HG02610 (cell line): ENCODE measurements at regions not wholly inside any gene's neighbourhood (a gene's known extent, or its start where the extent isn't known, plus 50 kb on each side); places are given as distances from the start of the nearest gene placed in this dataset.
"Not testable (repeated sequence)": the region's sequence is repeated elsewhere in the genome, so short reads cannot be mapped to it uniquely, and the experiment has no call there.

ENCODE experiments used
- ATAC-seq: cut with Tn5 transposase; IDR thresholded peaks from one replicate; pipeline ENCODE4 v1.9.1; 2021; ENCODE audit warnings: mild to moderate bottlenecking, moderate library complexity; ENCODE audit not compliant: unreplicated experiment

DNA sequence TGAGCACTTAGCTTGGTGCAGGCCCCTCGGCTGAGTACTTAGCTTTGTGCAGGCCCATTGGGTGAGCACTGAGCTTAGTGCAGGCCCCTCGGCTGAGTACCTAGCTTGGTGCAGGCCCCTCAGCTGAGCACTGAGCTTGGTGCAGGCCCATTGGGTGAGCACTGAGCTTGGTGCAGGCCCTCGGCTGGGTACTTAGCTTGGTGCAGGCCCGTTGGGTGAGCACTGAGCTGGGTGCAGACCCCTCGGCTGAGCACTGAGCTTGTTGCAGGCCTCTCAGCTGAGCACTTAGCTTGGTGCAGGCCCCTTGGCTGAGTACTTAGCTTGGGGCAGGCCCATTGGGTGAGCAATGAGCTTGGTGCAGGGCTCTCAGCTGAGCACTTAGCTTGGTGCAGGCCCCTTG is 387.1 kb downstream of the THBS2 start:
- ATAC-seq: no peak

DNA sequence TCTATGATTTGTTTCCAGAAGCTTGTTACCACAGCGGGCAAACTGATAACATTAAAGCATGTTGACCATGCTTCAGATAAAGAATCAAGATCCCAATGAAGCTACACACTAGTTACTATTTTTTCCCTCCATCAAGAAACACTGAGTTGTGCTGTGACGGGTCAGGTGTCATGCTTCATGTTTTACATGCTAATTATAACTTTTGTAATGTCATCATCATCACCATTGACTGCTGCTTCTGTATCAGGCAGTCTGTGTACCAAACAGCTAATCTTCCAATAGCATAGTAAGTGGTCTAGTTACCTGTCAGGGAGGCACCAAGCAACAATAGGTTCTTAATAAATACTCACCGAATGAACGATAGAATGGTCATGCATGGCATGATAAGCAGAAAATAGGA is 388.1 kb downstream of the THBS2 start:
- ATAC-seq: no peak

DNA sequence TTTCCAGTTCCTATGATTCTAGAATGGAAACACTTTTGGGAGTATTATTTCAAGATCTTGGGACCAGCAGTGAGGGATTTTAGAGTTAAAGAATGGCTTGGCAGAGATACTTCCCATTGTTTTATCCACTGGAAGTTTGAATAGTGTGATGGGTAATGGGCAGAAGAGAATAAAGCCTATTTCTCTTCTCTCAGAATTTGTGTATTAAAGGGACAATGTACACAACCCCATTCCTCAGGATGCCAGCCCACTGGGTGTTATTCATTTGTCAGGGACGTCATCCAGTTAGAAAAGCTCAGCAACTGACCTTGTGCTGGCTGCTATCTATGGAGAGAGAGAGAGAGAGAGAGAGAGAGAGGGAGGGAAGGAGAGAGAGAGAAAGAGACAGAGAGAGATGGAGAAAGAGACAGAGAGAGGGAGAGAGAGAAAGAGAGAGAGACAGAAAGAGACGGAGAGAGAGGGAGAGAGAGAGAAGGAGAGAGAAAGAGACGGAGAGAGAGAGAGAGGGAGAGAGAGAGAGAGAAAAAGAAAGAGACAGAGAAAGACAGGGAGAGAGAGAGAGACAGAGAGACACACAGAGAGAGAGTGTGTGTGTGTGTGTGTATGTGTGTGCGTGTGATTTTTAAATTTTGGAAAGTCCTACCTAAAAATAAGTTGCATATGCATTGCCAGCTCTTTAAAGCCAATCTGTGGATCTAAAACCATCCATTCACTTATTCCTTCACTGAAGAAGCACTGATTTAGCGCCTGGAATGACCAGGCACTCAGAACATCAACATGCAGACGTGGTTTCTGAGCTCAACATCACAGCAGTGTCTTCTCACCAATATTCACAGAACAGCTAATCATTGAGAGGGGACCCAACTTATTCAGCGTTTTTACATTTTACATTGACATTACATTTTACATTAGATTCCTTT is 388.8 kb downstream of the THBS2 start:
- ATAC-seq: no peak

DNA sequence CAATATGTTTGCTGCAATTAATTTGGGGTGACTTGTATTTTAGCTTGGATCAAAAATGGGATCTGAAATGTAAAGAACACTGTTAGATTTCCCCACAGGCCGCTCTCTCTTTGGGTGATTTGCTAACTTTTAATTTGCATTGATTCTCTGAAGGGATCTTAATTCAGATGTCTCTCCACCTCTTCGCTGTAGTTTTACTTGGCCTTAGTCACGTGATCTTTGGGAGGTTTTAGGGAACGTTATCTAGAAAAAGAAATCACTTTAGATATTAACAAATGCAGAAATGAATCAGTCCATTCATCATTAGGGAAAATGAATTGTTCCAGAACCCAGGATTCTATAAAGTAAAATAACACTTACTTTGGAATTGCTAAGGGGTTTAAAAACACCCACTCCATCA is 390.2 kb downstream of the THBS2 start:
- no peak for ATAC-seq

DNA sequence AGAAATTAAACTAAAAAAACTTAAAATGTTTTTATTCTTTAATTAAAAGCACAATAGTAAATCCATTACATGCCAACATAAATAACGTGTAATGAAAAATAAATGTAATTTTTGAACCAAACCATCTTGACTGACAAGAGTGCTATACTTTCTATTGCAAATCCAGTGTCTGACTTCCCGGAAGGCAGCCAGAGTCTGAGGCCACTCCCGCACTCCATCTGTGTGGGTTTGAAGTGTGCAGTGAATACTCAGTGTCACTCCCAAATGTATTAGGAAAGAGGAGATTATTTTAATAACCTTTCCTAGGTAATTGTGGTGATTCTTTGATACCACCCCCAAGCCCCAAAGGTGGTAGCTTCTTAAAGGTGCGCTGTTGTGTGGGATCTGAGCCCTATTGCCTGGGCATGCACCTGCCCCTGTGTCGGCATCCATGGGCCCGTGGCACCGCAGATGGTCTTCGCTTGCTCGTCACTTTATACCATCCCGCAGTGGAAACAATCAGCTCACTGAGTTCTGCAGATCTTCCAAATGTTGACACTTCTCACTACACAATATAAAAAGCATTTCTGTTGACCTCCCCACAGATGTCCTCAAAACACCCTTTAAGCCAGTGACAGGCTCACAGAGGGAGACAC is 391.2 kb downstream of the THBS2 start:
- no peak for ATAC-seq

DNA sequence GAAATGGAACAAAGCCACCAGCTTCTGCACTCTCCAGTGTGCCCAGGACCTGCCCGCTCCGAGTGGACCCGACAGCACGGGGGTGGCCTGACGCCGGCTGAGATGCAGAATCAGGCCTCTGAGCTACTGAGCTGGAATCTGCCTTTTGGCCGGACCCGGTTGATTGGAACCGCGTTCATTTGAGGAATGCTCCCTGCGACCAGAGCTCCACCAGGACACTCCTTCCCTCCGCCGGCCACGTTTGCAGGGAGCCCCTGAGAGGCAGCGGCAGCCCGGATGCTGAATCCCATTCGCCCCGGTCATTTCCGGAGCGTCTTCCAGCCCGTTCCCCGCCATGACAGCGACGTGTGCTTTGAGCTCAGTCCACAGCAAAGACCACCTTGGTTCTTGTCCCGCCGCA is 392.7 kb downstream of the THBS2 start:
- no peak for ATAC-seq

DNA sequence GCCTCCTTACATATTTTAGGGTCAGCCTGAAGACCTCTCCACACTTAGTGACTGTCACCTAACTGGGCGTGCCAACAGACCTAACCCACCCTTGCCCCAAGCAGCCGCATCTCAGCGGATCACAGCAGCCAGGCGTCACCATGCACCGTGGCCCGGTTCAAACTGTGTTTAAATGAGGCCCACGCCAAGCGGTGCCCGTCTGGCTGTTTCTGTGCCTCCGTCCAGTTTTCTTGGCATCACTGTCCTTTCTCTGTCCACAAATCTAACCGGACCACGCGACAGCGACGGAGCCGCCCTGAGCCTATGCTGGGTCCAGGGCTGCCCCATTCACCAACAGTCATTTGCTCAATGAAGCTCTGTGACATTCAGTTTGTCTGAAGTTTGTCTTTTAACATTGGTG is 393.3 kb downstream of the THBS2 start:
- ATAC-seq: no peak

DNA sequence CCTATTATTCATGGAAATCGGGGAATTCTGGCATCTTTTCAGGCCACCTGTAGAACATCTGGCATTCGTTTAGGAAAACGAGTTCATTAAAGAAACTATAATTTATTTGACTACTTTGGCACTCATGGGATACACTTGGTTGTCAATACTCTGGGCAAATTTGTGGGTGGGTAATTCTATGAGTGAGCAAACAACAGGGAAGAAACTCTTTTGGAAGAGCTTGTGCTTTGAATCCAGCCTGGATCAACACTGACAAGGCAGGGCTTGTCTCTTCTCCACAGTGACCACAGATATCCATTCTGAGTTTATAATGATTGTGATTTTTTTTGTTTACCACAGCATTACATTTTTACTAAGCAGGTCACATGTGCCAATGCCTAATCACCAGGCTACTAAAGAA is 394.7 kb downstream of the THBS2 start:
- ATAC-seq: no peak

DNA sequence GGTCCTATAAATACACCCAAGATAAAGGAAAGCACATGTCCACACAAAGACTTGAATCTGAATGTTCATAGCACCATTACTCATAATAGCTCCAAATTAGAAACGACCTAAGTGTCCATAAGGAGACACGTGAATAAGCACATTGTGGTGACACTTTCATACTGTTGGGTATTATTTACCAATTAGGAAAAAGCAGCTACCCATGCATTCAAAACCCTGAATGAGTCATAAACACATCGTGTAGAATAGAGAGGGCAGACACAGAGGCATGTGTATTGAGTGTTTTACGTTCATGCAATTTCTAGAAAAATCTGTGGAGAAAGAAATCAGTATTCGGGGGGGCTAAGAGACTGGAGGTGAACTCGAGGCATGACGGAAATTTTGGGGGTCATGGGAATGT is 396.7 kb downstream of the THBS2 start:
- ATAC-seq: no peak

DNA sequence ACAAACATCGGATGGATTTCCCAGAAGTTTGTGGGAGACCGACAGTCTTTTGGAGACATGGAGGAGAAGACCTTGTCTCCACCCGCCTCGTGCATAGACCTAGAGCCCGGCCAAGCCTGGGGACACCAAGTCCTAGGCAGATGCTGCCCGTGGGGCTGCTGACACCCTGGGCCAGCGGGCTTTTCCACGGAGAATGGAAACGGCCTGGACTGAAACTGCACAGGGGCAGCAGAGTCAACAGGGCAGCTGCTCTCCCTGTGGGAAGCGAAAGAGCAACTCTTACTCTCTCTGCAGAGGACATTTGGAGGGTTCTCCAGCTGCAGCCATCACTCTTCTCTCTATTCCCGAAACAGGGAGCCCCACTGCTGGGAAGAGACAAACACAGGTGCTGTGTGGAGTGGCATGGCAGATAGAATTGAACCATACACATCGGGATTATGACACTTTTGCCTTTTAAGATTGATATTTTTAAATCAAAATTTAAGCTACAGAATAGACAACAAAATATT is 401.2 kb downstream of the THBS2 start:
- no peak for ATAC-seq

DNA sequence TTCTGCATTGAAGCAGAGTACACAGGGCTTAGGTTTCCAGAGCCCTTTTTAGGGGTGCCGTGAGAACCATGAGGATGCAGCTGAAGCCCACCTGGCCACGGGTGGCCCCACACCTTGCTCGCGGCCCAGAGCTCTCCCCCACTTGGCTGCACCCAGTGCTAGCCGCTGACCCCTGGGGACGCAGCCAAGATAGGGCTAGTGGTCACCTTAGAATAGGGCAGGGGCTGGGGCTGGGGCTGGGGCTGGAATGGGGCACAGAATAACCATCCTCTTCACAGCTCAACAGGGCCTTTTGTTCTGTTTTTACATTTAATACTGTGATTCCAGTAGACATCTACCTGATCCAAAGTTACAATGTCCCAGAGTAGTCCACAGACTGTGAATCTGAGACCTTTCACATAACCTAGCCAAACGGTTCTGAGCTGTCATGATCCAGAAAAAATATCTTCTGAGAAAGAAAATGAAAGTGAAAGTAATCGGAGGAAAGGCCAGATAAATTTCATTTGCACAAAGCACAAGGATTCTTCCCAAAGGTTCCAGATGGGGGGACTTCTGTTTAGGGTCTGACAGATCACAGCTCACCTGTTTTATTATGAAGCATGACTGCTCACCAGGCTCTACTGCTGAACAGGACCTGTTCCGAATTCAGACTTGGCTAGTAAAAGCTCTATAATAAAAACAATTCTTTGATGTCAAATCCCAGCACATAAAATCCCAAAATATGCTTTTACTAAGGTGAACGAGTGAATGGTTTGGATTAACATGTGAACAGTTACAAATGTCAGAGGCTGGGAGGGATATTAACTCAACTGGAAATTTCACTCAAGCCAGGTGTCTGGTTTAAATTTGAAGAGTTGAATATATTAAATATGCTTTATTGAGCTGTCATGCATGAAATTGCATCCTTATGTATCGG is 401.9 kb downstream of the THBS2 start:
- no peak for ATAC-seq

DNA sequence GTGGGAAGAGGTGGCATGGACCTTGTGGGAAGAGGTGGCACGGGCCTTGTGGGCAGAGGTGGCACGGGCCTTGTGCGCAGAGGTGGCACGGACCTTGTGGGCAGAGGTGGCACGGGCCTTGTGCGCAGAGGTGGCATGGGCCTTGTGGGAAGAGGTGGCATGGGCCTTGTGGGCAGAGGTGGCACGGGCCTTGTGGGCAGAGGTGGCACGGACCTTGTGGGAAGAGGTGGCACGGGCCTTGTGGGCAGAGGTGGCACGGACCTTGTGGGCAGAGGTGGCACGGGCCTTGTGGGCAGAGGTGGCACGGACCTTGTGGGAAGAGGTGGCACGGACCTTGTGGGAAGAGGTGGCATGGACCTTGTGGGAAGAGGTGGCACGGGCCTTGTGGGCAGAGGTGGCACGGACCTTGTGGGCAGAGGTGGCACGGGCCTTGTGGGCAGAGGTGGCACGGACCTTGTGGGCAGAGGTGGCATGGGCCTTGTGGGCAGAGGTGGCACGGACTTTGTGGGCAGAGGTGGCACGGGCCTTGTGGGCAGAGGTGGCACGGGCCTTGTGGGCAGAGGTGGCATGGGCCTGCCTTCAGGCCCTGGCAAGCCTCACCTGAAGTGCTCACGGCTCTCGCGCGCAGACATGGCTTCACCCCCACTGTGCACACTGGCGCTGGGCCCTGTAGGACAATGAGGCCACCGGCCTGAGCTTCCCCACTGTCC is 403.5 kb downstream of the THBS2 start:
- ATAC-seq: not testable (repeated sequence)

DNA sequence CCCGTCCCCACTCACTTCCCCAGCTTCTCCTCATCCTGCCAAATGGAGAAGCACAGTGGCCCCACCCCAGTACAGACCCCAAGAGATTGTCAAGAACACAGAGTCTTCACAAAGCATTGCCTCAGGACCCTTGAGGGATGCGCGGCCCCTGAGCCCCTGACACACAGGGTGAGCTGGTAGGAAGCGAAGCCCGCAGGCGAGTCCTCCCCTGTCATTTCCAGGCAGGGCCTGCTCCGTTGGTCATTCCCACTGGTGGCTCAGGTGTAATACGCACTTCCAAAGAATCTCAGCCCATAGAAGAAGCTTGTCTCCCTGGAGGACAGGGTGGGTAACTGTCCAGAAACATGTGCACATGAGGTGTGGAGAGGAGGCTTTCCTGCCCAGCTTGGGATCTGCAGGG is 404.2 kb downstream of the THBS2 start:
- ATAC-seq: no peak

DNA sequence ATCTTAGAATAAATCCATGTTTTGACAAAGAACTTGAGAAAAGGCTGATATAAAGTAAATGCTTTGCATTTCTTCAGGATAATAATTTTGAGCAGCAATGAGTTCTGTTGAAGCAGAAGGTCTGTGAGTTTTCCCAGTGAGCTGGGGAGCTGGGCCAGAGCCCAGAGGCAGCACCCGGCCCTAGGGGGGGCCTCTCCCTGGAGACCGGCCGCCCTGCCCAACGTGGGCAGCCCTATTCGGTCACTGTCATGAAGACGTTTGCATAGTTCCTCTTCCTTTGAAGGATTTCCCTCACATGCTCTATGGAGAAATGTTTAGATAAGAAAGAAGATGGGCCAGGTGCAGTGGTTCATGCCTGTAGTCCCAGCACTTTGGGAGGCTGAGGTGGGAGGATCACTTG is 404.8 kb downstream of the THBS2 start:
- no peak for ATAC-seq

DNA sequence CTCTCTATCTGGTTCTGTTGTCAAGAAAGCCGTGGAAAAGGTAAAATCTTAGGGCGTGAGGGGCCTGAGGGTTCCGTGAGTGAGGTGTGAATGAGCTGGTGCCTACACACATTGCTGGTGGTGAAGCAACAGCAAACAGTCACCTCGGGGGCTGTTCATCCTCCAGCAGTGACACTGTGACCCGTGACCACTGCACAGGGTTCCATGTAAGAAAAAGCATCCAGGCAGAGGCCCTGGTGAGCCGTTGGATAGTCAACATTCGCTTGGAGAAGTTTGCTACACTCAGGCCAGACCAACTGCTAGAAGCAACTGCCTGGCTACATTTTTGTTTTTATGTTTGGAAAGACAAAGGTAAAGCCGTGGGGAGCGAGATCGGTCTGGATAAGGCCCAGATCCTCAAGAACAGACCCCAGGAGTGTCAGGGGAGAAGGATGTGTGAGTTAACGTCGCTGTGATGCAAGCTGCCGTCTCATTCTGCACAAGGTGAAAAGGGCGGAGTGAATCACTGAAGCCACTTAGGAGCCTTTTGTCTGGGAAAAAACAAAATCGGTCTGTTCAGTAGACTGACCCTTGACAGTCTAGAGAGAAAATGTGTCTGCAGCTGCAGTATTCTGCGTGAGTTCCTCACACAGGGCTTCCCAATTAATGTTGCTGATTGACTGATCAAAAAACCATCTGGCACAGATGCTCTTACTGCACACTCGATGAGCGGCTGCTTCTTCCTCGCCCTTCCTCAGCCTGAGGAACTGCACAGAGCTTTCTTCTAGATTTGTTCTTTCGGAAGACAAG is 404.0 kb downstream of the SMOC2 start:
- ATAC-seq: no peak

DNA sequence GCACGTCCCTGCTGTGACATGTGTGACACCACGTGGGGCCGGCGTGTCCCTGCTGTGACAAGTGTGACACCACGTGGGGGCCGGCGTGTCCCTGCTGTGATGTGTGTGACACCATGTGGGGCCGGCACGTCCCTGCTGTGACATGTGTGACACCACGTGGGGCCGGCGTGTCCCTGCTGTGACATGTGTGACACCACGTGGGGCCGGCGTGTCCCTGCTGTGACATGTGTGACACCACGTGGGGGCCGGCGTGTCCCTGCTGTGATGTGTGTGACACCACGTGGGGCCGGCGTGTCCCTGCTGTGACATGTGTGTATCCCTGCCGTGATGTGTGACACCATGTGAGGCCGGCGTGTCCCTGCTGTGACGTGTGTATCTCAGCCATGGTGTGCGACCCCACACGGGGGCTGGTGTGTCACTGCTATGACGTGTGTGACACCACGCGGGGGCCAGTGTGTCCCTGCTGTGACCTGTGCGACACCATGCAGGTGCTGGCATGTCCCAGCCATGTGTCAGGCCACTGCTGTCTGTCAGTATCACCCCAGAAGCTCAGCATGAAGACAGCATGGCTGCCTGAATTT is 401.7 kb downstream of the SMOC2 start:
- ATAC-seq: not testable (repeated sequence)

DNA sequence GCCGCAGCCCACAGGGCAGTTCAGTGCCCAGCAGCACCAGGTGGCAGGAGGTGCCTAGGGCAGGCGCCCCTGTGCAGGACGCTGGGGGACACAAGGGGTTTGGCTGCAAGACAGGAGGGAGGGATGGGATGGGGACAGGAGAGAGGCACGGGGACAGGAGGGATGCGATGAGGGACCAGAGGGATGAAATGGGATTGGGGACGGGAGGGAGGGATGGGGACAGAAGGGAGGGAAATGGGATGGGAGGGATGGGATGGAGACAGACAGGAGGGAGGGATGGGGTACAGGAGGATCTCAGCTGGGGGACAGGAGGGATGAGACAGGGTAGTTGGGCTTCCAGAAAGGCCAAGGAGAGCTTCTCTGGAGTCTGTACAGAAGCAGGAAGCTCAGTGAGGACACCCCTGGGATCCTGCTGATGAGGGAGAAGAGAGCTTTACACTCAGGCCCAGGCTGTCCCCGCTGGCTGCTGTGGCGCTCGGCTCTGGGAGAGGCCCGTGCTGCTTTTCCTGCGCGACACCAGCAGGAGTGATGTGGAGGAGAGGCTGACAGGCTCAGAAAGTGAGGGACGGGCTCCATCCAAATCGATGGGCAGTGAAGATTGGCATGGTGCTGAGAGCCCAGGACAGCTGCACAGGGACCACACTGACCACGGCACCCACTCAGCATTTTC is 400.8 kb downstream of the SMOC2 start:
- no peak for ATAC-seq

DNA sequence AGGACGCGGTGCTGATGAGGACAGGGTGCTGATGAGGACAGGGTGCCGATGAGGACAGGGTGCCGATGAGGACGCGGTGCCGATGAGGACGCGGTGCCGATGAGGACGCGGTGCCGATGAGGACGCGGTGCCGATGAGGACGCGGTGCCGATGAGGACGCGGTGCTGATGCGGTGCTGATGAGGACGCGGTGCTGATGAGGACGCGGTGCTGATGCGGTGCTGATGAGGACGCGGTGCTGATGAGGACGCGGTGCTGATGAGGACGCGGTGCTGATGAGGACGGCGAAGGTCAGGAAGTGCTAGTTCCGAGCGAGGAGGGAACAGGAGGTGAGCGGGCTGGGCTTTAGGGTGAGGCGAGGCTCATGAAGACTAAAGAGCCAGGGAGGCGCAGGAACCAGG is 399.9 kb downstream of the SMOC2 start:
- not testable (repeated sequence) for ATAC-seq

DNA sequence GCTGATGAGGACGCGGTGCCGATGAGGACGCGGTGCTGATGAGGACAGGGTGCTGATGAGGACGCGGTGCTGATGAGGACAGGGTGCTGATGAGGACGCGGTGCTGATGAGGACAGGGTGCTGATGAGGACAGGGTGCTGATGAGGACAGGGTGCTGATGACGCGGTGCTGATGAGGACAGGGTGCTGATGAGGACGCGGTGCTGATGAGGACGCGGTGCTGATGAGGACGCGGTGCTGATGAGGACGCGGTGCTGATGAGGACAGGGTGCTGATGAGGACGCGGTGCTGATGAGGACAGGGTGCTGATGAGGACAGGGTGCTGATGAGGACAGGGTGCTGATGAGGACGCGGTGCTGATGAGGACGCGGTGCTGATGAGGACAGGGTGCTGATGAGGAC is 399.3 kb downstream of the SMOC2 start:
- not testable (repeated sequence) for ATAC-seq
